Nephron (organoid): ENCODE measurements at regions not wholly inside any gene's neighbourhood (a gene's known extent, or its start where the extent isn't known, plus 50 kb on each side); places are given as distances from the start of the nearest gene placed in this dataset.

ENCODE experiments used
- H3K27ac Mint-ChIP-seq, 3 experiments: 2 replicates each; pipeline ENCODE4 v1.8.0; 2020; ENCODE audit warnings: mixed read lengths in 3 of 3, mild to moderate bottlenecking in 2 of 3, moderate library complexity in 1 of 3
- H3K27me3 Mint-ChIP-seq: 2 replicates; pipeline ENCODE4 v1.8.0; 2021; ENCODE audit warnings: low read depth, mild to moderate bottlenecking, moderate library complexity, mixed read lengths
- H3K36me3 Mint-ChIP-seq: 2 replicates; pipeline ENCODE4 v1.8.0; 2020; ENCODE audit warnings: low read depth, mixed read lengths
- H3K4me1 Mint-ChIP-seq: 2 replicates; pipeline ENCODE4 v1.8.0; 2020; ENCODE audit warnings: mixed read lengths
- H3K4me3 Mint-ChIP-seq, 3 experiments: 2 replicates each; pipeline ENCODE4 v1.8.0; 2020; ENCODE audit warnings: mild to moderate bottlenecking in 3 of 3, mixed read lengths in 3 of 3, moderate library complexity in 2 of 3
- H3K9me3 Mint-ChIP-seq: 2 replicates; pipeline ENCODE4 v1.8.0; 2020; ENCODE audit warnings: mixed read lengths
- TF ChIP-seq, protein P1 (sequence below), 3 experiments: fragments of 200-600 bp; sonication (generic); IDR thresholded peaks; one replicate each; pipeline ENCODE4 v1.5.0; 2021; ENCODE audit warnings: antibody characterized with exemption in 3 of 3; ENCODE audit not compliant: unreplicated experiment in 3 of 3

DNA sequence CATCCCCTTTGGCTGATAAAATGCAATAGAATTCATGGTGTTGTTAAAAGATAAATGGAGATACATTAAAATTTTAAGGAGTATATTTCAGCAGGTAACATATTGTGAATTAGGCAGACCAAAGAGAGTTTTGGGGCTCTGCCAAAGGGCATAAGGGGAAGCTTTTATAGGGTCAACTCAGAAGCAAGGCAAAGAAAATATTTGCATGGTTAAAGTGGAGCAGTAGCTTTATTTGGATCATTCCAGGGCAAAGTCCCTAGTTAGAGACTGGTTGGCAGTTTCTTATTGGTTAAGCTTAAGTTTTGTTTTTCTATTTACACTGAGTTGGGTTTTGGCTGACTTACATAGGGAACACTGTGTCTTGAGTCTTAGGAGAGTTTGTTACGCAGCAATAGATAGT is 75.1 kb upstream of the CA10 start:
- H3K4me1 Mint-ChIP-seq, result peaks cover 1% of the 10 kb centered on the region
- H3K9me3 Mint-ChIP-seq, result no peaks in the 10 kb centered on the region
- H3K36me3 Mint-ChIP-seq, result no peaks in the 10 kb centered on the region
- H3K27ac Mint-ChIP-seq, result no peak overlapping the region
- TF ChIP-seq, protein P1, sequence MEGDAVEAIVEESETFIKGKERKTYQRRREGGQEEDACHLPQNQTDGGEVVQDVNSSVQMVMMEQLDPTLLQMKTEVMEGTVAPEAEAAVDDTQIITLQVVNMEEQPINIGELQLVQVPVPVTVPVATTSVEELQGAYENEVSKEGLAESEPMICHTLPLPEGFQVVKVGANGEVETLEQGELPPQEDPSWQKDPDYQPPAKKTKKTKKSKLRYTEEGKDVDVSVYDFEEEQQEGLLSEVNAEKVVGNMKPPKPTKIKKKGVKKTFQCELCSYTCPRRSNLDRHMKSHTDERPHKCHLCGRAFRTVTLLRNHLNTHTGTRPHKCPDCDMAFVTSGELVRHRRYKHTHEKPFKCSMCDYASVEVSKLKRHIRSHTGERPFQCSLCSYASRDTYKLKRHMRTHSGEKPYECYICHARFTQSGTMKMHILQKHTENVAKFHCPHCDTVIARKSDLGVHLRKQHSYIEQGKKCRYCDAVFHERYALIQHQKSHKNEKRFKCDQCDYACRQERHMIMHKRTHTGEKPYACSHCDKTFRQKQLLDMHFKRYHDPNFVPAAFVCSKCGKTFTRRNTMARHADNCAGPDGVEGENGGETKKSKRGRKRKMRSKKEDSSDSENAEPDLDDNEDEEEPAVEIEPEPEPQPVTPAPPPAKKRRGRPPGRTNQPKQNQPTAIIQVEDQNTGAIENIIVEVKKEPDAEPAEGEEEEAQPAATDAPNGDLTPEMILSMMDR (IDR thresholded peaks at IDR 0.05; ENCODE audit: unreplicated experiment in 3 of 3), result no peak
- H3K4me3 Mint-ChIP-seq, result no peak overlapping the region
- no peaks in the 10 kb centered on the region for H3K27me3 Mint-ChIP-seq

DNA sequence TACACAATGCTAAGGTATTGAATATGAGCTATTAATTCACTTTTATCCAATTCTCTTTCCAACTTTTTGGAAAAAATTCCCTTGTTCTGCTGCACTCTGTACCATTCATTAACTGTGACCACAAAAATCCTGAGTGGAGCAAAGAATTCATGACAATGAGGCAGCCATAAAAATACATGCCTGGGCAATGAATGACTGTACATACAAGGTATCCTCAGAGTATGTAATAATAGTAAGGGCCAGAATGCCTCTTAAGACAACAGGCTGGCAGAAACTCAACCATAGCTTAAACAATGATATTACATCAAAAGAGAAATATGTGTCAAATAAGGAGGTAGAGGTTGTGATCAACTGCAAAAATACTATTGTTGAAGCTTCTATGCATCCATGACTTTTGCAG is 74.7 kb upstream of the CA10 start:
- H3K36me3 Mint-ChIP-seq, result no peaks in the 10 kb centered on the region
- H3K27me3 Mint-ChIP-seq, result no peaks in the 10 kb centered on the region
- no peaks in the 10 kb centered on the region for H3K9me3 Mint-ChIP-seq
- no peaks in the 10 kb centered on the region for H3K4me1 Mint-ChIP-seq
- H3K4me3 Mint-ChIP-seq, result no peak overlapping the region
- TF ChIP-seq, protein P1 (IDR thresholded peaks at IDR 0.05; ENCODE audit: unreplicated experiment in 3 of 3), result no peak
- no peak overlapping the region for H3K27ac Mint-ChIP-seq

DNA sequence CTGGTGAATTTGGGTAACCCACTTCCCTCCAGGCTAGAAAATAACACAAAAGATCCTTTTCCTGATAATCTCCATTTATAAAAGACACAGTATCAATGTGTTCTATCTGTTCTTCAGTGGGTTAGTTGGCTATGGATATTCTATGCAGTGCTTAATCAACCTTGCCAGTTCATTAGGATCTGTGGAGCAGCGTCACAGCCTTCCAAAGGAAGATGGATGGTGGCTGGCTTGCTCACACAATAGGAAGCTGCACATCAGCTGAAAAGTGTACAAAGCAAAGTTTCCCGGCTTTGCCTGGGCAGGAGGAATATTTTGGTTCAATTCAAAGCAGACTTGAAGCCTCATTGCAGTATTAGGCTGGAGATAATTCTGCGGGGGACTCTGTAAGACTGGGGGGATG is 70.3 kb upstream of the CA10 start:
- H3K27ac Mint-ChIP-seq, result no peak overlapping the region
- TF ChIP-seq, protein P1 (IDR thresholded peaks at IDR 0.05; ENCODE audit: unreplicated experiment in 3 of 3), result no peak
- H3K27me3 Mint-ChIP-seq, result no peaks in the 10 kb centered on the region
- no peak overlapping the region for H3K4me3 Mint-ChIP-seq
- no peaks in the 10 kb centered on the region for H3K9me3 Mint-ChIP-seq
- peaks cover 17% of the 10 kb centered on the region for H3K4me1 Mint-ChIP-seq
- no peaks in the 10 kb centered on the region for H3K36me3 Mint-ChIP-seq

DNA sequence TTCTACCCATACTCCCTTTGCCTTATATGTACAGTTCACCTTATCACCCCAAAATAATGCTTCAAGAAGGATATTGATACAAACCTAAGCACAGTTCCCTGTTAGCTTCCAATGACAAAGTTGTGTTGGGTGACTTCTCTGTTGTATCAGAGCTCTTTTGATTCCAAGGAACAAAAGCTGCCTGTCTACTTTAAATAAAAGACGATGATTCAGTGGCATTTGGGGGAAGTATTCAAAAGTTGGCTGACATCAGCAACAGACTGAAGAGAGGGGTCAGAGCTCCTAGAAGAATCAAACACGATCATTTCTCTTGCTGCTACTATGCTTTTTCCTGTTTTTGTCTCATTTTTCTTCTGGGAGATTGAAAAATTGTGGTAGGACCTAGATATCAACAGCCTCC is 69.4 kb upstream of the CA10 start:
- TF ChIP-seq, protein P1 (IDR thresholded peaks at IDR 0.05; ENCODE audit: unreplicated experiment in 3 of 3), result no peak
- Mint-ChIP-seq H3K27me3 (no peaks in the 10 kb centered on the region), H3K36me3 (no peaks in the 10 kb centered on the region), H3K9me3 (no peaks in the 10 kb centered on the region), H3K4me3 (no peak overlapping the region), H3K4me1 (peaks cover 17% of the 10 kb centered on the region), H3K27ac (no peak overlapping the region)

DNA sequence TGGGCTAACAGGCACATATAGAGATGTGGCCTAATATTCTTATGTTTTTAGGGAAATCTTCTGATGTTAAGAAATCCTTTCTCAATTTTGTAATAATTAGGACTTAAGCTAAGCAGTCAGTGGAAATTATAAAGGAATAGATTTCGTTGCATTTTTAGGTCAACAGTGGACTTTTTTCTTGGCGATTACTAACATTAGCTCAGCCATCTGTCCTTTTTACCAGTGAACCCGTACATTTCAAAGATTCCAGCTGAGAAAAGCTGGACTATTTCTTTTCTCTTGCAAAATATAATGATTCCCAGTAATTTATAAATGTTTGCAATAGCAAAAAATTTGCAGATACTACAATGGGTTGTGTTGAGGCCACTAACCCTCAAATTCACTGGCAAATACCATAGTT is 54.9 kb upstream of the CA10 start:
- H3K27me3 Mint-ChIP-seq, result no peaks in the 10 kb centered on the region
- H3K36me3 Mint-ChIP-seq, result no peaks in the 10 kb centered on the region
- H3K4me1 Mint-ChIP-seq, result no peaks in the 10 kb centered on the region
- no peak overlapping the region for H3K27ac Mint-ChIP-seq
- H3K9me3 Mint-ChIP-seq, result no peaks in the 10 kb centered on the region
- no peak overlapping the region for H3K4me3 Mint-ChIP-seq
- TF ChIP-seq, protein P1 (IDR thresholded peaks at IDR 0.05; ENCODE audit: unreplicated experiment in 3 of 3), result no peak

DNA sequence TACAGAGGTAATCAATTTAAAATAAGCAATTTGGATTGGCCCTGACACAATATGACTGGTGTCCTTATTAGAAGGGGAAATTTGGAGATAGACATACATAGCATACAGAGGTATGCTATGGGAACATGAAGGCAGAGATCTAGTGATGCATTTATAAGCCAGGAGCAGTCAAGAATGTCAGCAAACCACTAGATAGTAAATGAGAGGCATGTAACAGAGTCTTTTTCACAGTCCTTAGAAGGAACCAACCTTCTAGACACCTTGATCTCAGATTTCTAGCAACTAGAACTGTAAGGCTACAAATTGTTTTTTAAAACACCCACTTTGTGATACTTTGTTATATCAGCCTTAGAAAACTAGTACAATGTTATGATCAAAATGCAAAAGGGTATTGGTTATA is 54.3 kb upstream of the CA10 start:
- no peaks in the 10 kb centered on the region for H3K36me3 Mint-ChIP-seq
- no peaks in the 10 kb centered on the region for H3K4me1 Mint-ChIP-seq
- H3K4me3 Mint-ChIP-seq, result no peak overlapping the region
- H3K27ac Mint-ChIP-seq, result no peak overlapping the region
- H3K9me3 Mint-ChIP-seq, result no peaks in the 10 kb centered on the region
- TF ChIP-seq, protein P1 (IDR thresholded peaks at IDR 0.05; ENCODE audit: unreplicated experiment in 3 of 3), result no peak
- no peaks in the 10 kb centered on the region for H3K27me3 Mint-ChIP-seq
